GM21825 (cell line): ENCODE measurements at regions not wholly inside any gene's neighbourhood (a gene's known extent, or its start where the extent isn't known, plus 50 kb on each side); places are given as distances from the start of the nearest gene placed in this dataset.
"Not testable (repeated sequence)": the region's sequence is repeated elsewhere in the genome, so short reads cannot be mapped to it uniquely, and the experiment has no call there.

Experiments used
- ATAC-seq: cut with Tn5 transposase; IDR thresholded peaks from one replicate; pipeline ENCODE4 v1.9.1; 2021; ENCODE audit warnings: mild to moderate bottlenecking, moderate library complexity; ENCODE audit not compliant: unreplicated experiment

DNA sequence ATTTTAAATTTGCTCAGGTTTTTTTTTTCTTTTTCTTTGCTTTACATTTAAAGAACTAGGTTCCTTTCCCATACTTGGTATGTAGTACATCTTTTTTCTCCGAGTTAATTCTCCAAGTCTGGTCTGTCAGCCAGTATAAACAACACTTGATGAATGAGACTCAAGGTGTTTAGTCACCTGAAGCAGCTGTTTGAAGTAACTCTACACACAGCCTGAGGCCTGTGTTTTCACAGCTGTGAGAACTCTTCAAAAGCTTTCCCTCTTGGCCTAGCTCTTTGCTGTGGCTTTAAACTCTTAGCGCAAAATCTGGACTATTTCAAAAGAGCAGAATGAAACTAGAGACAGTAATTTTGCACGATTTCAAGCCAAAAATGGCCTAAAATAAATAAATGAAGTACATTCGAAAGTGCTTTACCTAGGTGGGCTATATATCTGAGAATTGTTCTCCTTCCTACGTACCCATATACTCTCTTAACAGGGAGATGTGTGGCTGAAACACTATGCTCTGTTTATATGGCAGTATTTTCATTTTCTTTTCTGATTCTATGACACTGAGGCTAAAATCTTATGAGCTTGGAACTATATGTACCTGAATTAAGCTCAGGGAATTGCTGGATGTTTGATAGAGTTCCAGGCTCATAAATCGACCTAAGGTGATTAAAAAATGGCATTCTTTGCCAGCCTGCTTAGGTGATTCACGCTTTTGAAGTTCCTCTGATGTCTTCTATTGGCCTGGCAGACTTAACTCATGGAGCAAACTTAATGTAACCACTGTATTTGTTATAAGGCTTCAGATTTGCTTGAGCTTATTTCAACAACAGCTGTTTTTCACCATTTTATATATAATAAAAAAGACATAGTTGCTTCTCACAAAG lies 1044.1 kb upstream of the ZEB2 start:
- ATAC-seq = no peak

DNA sequence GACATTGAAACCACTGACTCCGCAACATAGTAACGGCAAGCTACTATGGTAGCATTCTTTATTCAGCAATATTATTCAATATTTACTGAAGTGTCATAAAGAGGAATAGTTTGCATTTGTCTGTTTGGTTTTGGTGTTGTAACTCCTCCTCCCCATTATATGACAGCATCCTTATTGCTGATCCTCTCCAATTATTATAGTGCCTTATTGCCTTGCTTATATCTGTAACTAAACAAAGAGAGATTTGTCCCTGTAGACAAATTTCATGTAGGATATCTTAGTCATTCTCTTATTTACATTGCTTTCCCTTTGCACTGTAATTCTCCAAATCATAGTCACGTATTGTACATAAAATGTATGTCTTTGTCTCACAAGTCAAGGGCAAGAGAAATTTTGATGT lies 1041.2 kb upstream of the ZEB2 start:
- no peak for ATAC-seq

GRCh38 chr2:145558617-145559350 lies 1038.9 kb upstream of the ZEB2 start:
- no peak for ATAC-seq

- no peak for ATAC-seq
These were observed 1035.4 kb upstream of the ZEB2 start for GRCh38 chr2:145555360-145555759.

- no peak for ATAC-seq
These were observed 1031.8 kb upstream of the ZEB2 start for GRCh38 chr2:145551686-145552085.

DNA sequence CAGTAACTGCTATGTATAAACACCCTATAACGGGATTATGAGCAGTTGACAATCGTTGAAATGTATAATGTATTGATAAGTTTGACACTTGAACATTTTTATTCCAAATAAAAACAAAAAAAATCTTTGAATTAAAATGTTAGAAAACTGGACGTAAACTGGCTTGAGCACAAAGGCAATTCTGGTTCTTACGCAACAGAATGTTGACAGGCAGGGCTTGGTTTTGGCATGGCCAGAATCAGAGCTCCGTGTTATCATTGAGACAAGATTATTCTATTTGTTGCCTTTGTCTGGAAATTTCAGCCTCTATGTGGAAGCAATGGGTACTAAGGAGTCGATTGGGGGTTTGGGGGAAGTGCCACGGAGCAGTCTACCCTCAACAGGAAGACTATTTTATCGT lies 1028.6 kb upstream of the ZEB2 start:
- no peak for ATAC-seq

GRCh38 chr2:145547620-145548019 lies 1027.7 kb upstream of the ZEB2 start:
- ATAC-seq = no peak

- ATAC-seq = no peak
These were observed 1026.2 kb upstream of the ZEB2 start for GRCh38 chr2:145546091-145546490.

DNA sequence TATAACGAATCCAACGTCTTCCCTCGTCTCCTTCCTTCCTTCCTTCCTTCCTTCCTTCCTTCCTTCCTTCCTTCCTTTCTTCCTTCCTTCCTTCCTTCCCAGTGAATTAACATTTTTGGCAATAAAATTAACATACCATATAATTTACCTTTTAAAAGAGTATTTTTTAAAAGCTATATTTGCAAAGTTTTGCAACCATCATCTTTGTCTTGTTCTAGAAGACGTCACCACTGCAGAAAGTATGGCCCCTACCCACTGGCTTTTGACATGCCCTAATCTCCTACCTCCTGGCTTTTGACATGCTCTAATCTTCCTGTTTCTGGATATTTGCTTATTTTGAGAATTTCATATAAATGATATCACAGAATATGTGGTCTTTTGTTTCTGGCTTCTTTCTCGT lies 1023.9 kb upstream of the ZEB2 start:
- ATAC-seq = no peak

- ATAC-seq = no peak
These were observed 1023.2 kb upstream of the ZEB2 start for GRCh38 chr2:145543155-145543554.

DNA sequence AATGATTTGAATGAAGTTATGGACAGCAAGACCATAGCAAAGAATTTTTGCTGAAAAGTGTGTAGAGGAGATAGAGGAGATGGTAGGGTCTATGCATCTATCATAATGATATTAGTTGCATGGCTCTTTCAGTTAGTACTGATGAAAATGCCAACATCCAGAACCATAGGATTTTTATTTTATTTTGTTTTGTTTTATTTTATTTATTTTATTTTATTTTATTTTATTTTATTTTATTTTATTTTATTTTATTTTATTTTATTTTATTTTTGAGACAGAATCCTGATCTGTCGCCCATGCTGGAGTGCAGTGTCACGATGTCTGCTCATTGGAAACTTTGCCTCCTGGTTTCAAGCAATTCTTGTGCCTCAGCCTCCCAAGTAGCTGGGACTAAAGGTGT lies 1021.1 kb upstream of the ZEB2 start:
- no peak for ATAC-seq

DNA sequence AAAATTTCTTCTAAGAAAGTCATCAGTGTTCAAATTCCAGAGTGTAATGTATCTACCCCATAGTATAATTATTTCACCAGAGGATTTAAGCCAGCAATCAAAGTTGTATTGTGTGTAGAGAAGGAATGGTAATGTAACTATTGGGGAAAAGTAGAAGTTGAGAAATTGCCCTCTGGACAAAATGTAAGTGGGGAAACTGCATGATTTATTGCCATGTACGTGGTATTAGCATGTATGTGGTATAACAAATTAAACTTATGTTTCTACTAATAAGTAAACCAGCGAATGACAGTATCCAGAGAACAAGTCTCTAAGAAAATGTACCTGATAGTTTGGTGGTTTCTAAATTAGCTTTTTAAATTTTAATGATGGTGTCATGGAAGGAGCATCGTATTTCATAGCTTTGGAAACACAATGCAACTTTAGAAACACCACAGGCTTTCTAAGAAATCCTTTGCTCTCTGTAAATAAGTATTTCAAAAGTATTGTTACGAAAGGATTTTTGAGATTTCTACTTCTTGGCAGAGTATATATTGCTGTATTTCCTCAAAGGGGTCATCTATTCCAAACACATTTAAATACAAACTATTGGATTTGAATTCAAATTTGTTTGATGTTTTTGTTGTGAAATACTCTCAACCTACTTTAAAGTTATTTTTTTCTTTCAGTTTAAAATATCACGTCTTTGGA lies 1018.9 kb upstream of the ZEB2 start:
- no peak for ATAC-seq

DNA sequence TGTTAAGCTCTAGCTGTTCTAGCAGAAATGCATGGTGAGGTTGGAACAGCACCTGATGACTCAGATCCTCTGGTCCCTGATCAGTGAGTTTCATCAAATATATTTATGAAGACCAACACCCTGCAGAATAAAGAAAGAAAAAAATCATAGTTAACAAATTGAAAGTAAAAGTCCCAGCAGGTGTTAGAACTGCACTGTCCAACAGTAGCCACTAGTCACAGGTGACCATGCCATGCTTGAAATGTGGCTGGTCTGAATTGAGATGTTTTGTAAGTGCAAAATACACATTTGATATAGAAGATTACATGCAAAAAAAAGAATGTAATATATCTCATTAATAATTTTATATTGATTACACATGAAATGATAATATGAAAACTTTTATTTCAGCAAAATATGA lies 1010.7 kb upstream of the ZEB2 start:
- no peak for ATAC-seq

GRCh38 chr2:145524836-145525235 lies 1004.9 kb upstream of the ZEB2 start:
- no peak for ATAC-seq

DNA sequence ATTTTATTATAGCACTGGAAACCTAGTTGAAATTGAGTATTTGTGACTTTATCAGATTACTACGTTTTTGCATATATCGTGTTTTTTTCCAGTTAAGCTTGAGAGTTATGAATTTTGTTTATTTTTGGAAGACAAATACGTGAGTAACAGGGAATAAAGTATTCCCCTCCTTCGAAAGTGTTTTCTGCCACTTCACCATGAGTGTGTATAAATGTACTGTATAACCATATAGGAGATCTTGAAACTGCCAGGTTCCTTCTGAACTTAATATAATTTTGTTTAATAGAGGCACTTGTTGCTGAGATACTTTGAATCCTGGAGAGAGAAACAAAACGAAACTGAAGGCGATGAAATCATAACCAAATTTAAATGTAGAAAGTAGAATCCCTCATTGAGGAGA lies 1004.4 kb upstream of the ZEB2 start:
- no peak for ATAC-seq

- ATAC-seq = not testable (repeated sequence)
These were observed 999.3 kb upstream of the ZEB2 start for GRCh38 chr2:145519254-145519653.

DNA sequence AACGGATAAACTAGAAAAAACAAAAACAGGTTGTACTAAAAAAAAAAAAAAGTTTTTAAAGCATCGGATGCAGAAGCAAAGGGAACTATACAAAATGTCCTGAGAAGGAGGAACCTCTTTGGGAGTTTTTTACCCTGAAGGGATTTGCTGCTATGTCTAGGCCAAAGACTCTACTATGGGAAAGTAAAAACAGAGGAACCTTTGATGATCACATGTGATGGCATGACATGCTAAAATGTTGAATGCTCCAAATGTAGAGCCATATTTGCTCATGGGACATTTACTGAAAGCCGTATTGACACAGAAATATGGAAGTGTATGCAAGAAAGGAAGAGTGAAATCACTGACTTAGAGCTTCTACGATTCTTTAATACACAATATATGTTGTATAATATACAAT lies 992.0 kb upstream of the ZEB2 start:
- no peak for ATAC-seq

- ATAC-seq = no peak
These were observed 983.6 kb upstream of the ZEB2 start for GRCh38 chr2:145503511-145503910.

DNA sequence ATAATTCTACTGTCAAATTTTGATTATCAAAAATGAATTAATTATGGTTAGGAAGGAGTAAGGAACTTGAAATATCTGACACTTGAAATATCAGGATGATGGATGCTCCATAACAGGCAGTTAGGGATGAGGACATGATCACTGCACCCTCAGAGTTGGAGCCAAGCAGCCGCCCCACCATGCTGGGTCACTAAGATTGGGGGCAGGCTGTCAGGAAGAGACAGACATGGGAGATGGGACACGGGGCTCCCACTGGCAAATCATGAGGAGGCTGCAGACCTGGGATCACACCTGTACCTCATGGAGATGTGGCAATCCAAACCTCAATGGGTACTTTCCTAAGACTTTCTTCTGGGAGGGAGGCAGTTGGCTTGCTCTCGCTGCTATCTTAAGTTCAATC lies 982.0 kb upstream of the ZEB2 start:
- ATAC-seq = no peak

DNA sequence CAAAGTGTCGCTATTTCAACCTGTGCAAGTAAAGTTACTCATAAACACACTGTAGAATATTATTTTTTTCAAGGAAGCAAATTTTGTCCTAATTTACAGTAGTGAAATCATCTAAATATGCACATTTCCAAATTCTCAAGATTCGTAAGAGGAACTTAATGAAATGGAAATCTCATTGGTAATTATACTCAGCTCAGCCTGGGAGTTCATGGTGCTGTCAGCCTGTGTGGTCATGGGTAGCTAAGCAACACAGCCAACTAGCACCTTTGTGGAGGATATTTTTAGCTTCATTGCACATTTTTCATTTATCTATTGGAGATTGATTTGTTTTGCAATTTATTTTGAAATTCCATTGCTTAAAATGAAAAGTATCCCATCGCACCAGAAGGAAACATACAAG lies 975.7 kb upstream of the ZEB2 start:
- ATAC-seq = no peak

GRCh38 chr2:145494441-145494840 lies 974.5 kb upstream of the ZEB2 start:
- ATAC-seq = no peak

DNA sequence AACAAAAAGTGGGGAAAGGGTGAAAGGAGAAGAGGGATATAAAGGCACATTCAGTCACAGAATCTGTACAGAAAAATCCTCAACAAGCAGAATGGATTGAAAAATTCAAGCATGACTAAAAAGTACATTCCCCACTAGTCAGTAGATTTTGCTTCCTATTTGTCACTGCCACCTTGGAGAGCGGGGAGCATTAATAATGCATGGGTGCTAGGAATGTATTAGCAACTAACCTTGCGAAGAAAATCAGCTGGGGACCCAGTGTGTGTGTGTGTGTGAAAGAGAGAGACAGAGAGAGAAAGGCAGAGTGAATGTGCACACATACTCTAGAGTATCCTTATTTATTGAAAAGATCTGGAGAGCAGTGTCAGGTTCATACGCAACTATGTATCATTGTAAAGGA lies 968.7 kb upstream of the ZEB2 start:
- ATAC-seq = no peak
